Activated T-cell treated with anti-CD3 and anti-CD28 coated beads, Interleukin-2, amount 50 U/mL, for 4 hours (primary cell): ENCODE measurements at regions not wholly inside any gene's neighbourhood (a gene's known extent, or its start where the extent isn't known, plus 50 kb on each side); places are given as distances from the start of the nearest gene placed in this dataset.

ENCODE experiments used
- ATAC-seq, 2 donors: fragments of 200-7000 bp; cut with Tn5 transposase; one replicate each; pipeline ENCODE4 v1.10.0; 2021
- DNase-seq: peaks from one replicate; pipeline ENCODE4 v3.0.0-alpha.2; 2020
- H3K27me3 Mint-ChIP-seq: one replicate; pipeline ENCODE4 v1.8.0; 2021; ENCODE audit warnings: low read depth, mixed read lengths
- H3K36me3 Mint-ChIP-seq: one replicate; pipeline ENCODE4 v1.8.0; 2022; ENCODE audit warnings: mixed read lengths; ENCODE audit not compliant: insufficient read depth
- H3K4me1 Mint-ChIP-seq: one replicate; pipeline ENCODE4 v1.8.0; 2021; ENCODE audit warnings: low read depth, mixed read lengths
- H3K4me3 Mint-ChIP-seq: one replicate; pipeline ENCODE4 v1.8.0; 2021; ENCODE audit warnings: mild to moderate bottlenecking, moderate library complexity, mixed read lengths
- H3K9me3 Mint-ChIP-seq: one replicate; pipeline ENCODE4 v1.8.0; 2021; ENCODE audit warnings: mixed read lengths

DNA sequence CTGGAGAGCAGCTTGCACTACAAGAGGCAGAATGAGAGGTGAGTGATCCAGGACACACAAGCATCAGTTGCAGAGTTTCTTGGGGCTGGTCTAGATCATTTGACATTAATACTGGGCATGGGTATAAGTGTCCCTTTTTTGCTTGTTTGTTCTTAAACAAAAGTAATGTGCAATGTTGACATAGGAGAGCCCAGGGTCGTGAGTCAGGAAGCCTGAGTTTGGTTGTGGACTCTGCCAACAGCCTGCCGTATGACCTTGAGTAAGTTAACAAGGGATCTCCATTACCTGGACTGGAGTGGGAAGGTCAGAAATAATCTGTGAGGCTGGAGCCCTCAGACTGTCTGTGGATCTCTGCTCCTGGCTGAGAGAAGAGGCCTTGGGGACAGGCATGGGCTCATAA lies 170.3 kb downstream of the KCNA5 start:
- Mint-ChIP-seq H3K4me3 (no peak overlapping the region), H3K27me3 (peaks cover 6% of the 10 kb centered on the region), H3K4me1 (no peaks in the 10 kb centered on the region), H3K36me3 (no peaks in the 10 kb centered on the region), H3K9me3 (no peaks in the 10 kb centered on the region)
- no peak for ATAC-seq
- DNase-seq = no peak

DNA sequence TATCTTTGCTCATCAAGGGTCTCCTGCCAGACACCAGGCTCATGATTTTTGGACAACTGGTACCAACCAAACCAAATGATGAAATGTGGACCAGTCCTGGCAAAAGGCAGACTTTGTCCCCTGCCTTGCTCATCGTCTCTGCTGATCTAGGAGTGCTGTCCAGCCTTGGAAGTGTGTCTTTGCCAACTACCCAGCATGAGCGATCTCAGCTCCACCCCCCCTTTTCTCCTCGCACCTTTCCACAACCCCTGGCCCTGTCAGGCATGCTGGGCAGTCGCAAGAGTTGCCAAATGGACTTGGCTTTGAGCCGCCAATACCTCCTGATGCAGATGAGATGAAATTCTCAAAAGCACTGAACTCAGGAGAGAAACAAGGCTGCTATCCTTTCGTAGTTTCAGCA lies 174.3 kb downstream of the KCNA5 start:
- no peak for DNase-seq
- H3K4me3 Mint-ChIP-seq = no peak overlapping the region
- ATAC-seq = no peak
- peaks cover 6% of the 10 kb centered on the region for H3K27me3 Mint-ChIP-seq
- H3K36me3 Mint-ChIP-seq = no peaks in the 10 kb centered on the region
- H3K9me3 Mint-ChIP-seq = no peaks in the 10 kb centered on the region
- peaks cover 8% of the 10 kb centered on the region for H3K4me1 Mint-ChIP-seq

GRCh38 chr12:5220099-5220498 lies 176.4 kb downstream of the KCNA5 start:
- peaks cover 8% of the 10 kb centered on the region for H3K4me1 Mint-ChIP-seq
- no peaks in the 10 kb centered on the region for H3K36me3 Mint-ChIP-seq
- no peak overlapping the region for H3K4me3 Mint-ChIP-seq
- H3K9me3 Mint-ChIP-seq = no peaks in the 10 kb centered on the region
- H3K27me3 Mint-ChIP-seq = peaks cover 4% of the 10 kb centered on the region
- no peak for ATAC-seq
- no peak for DNase-seq

DNA sequence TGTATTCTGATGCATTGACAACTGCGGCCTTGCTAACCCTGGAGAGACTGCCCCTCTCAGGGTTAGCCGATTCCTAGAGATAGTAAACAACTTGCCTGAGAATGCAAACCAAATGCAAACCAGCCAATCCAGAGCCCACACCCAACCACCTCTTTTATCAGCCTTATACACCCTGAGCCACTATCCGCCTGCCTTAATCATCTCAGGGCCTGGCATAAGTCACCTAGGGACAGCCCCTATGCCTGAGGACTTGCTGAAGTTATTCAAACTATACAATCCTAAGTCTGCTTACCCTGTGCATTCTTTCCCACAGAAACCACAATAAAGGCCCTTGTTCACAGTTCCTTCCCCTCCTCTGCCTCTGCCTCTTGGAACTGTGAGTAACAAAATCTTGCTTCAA lies 177.2 kb downstream of the KCNA5 start:
- no peak overlapping the region for H3K4me3 Mint-ChIP-seq
- peaks cover 4% of the 10 kb centered on the region for H3K27me3 Mint-ChIP-seq
- H3K4me1 Mint-ChIP-seq = peaks cover 8% of the 10 kb centered on the region
- ATAC-seq = peak; percentile 94 to 95
- no peaks in the 10 kb centered on the region for H3K36me3 Mint-ChIP-seq
- no peaks in the 10 kb centered on the region for H3K9me3 Mint-ChIP-seq
- no peak for DNase-seq

- H3K9me3 Mint-ChIP-seq = no peaks in the 10 kb centered on the region
- H3K4me1 Mint-ChIP-seq = peaks cover 8% of the 10 kb centered on the region
- H3K4me3 Mint-ChIP-seq = no peak overlapping the region
- ATAC-seq (no peak), DNase-seq (no peak)
- H3K27me3 Mint-ChIP-seq = peaks cover 4% of the 10 kb centered on the region
- H3K36me3 Mint-ChIP-seq = no peaks in the 10 kb centered on the region
Measured at GRCh38 chr12:5222011-5222461, 178.4 kb downstream of the KCNA5 start.

DNA sequence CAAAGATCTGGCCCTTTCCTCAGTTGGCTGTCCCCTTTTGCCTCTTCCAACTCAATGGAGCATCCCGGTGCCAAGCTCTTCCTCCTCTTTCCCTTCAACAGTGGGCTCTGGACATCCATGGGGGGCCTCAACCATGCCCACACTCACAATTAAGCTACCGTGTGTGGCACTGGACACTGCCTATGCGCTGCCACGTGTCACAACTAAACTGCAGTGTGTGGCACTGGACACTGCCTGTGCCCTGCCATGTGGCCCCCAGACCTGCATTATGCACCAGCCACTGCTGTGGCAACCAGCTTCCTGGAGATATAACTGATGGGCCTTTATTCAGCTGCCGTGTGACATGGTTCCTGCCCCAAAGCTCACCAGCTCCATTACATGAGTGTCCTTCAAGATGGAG lies 179.1 kb downstream of the KCNA5 start:
- H3K36me3 Mint-ChIP-seq = no peaks in the 10 kb centered on the region

DNA sequence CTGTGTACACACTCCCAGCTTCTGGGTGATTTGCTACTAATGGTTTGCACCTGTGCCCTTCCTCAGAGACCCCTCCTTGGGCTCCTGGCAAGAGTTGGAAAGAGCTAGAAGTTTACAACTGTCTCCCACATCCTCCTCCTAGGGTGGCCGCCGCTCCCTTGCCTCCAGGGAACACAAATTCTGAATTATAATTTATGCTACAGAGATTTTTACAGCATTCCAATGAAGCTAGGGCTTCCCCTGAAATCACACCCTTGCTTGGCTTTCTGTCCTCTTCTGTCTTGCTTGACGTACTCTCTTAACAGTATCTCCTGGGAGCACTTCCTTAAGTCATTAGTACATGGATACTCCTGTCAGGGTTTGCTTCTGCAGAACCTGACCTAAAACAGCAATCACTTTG lies 180.2 kb downstream of the KCNA5 start:
- Mint-ChIP-seq H3K27me3 (peaks cover 4% of the 10 kb centered on the region), H3K4me3 (no peak overlapping the region), H3K4me1 (peaks cover 8% of the 10 kb centered on the region), H3K9me3 (peaks cover 6% of the 10 kb centered on the region), H3K36me3 (no peaks in the 10 kb centered on the region)
- ATAC-seq (no peak), DNase-seq (no peak)

More for the DNA sequence above, 179.1 kb downstream of the KCNA5 start:
- DNase-seq (no peak), ATAC-seq (no peak)
- Mint-ChIP-seq H3K9me3 (no peaks in the 10 kb centered on the region), H3K4me3 (no peak overlapping the region), H3K27me3 (peaks cover 4% of the 10 kb centered on the region), H3K4me1 (peaks cover 8% of the 10 kb centered on the region)

GRCh38 chr12:5226581-5226980 lies 182.9 kb downstream of the KCNA5 start:
- no peaks in the 10 kb centered on the region for H3K36me3 Mint-ChIP-seq
- H3K9me3 Mint-ChIP-seq = peaks cover 6% of the 10 kb centered on the region
- no peaks in the 10 kb centered on the region for H3K4me1 Mint-ChIP-seq
- peaks cover 4% of the 10 kb centered on the region for H3K27me3 Mint-ChIP-seq
- no peak for DNase-seq
- no peak overlapping the region for H3K4me3 Mint-ChIP-seq
- no peak for ATAC-seq

- ATAC-seq = no peak
- H3K36me3 Mint-ChIP-seq = no peaks in the 10 kb centered on the region
- peaks cover 6% of the 10 kb centered on the region for H3K9me3 Mint-ChIP-seq
- DNase-seq = no peak
- no peak overlapping the region for H3K4me3 Mint-ChIP-seq
- no peaks in the 10 kb centered on the region for H3K4me1 Mint-ChIP-seq
- H3K27me3 Mint-ChIP-seq = peaks cover 4% of the 10 kb centered on the region
Measured at GRCh38 chr12:5227708-5228373, 184.2 kb downstream of the KCNA5 start.

- Mint-ChIP-seq H3K4me1 (no peaks in the 10 kb centered on the region), H3K9me3 (peaks cover 6% of the 10 kb centered on the region), H3K4me3 (no peak overlapping the region), H3K36me3 (no peaks in the 10 kb centered on the region), H3K27me3 (peaks cover 3% of the 10 kb centered on the region)
- DNase-seq = no peak
- ATAC-seq = no peak
Measured at GRCh38 chr12:5230156-5230555, 186.5 kb downstream of the KCNA5 start.

DNA sequence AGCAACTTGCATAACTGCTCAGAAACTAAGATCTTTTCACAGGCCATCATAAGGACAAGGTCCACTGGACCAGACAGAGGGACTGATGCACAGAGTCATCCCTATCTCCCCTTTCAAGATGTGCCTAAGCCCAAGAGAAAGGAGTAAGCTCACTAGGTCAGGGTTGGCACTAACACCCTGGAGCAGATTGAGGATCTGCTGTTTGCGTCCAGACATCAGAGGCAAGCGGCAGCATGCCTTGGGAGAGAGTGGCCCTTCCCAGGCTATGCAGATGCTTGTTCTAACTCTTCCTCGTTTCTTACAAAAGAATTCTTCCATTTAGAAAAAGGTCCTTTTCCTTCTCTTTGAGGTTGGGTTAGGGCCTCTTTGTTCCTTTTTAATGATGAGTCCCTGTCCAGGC lies 187.2 kb downstream of the KCNA5 start:
- ATAC-seq = no peak
- H3K9me3 Mint-ChIP-seq = peaks cover 6% of the 10 kb centered on the region
- H3K4me1 Mint-ChIP-seq = no peaks in the 10 kb centered on the region
- H3K27me3 Mint-ChIP-seq = peaks cover 3% of the 10 kb centered on the region
- no peaks in the 10 kb centered on the region for H3K36me3 Mint-ChIP-seq
- DNase-seq = no peak
- H3K4me3 Mint-ChIP-seq = no peak overlapping the region

- Mint-ChIP-seq H3K27me3 (peaks cover 3% of the 10 kb centered on the region), H3K36me3 (no peaks in the 10 kb centered on the region), H3K4me3 (no peak overlapping the region), H3K9me3 (peaks cover 6% of the 10 kb centered on the region), H3K4me1 (no peaks in the 10 kb centered on the region)
- no peak for DNase-seq
- no peak for ATAC-seq
Measured at GRCh38 chr12:5232291-5232690, 188.6 kb downstream of the KCNA5 start.

DNA sequence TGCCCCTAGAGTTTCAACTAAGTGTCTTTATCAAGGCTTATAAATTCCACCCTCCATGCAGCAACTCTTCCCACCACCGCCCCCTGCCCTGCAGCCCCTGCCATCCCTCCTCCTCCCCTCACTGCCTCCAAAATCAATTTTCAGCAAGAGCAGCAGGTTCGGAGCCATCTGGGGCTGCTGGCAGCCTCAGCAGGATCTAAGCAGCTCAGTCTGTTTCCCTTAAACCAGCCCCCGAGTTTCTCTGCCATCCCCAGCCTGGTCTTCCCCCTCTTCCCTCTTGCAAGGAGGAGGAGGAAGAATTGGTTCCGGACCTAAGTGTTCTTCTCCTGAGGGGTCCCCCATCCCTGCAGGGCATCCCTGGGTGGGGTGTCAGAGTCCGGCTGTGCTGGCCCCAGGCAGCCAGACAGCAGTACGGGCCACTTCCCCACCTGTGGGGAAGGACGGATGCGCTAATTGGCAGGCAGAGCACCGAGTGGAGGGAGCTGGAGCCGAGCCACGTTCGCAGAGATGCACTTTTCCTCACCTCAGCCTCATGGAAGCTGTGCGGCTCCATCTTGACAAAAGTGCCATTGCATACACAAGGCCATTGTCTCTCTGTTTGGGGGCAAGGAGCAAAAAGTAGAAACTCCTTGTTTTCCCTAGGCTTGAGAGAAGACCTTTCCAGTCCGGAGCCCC lies 189.3 kb downstream of the KCNA5 start:
- peaks cover 3% of the 10 kb centered on the region for H3K27me3 Mint-ChIP-seq
- peaks cover 6% of the 10 kb centered on the region for H3K9me3 Mint-ChIP-seq
- DNase-seq = no peak
- no peaks in the 10 kb centered on the region for H3K4me1 Mint-ChIP-seq
- no peak overlapping the region for H3K4me3 Mint-ChIP-seq
- no peak for ATAC-seq
- no peaks in the 10 kb centered on the region for H3K36me3 Mint-ChIP-seq

- no peaks in the 10 kb centered on the region for H3K9me3 Mint-ChIP-seq
- ATAC-seq = no peak
- H3K27me3 Mint-ChIP-seq = peaks cover 3% of the 10 kb centered on the region
- no peaks in the 10 kb centered on the region for H3K4me1 Mint-ChIP-seq
- no peaks in the 10 kb centered on the region for H3K36me3 Mint-ChIP-seq
- DNase-seq = no peak
- H3K4me3 Mint-ChIP-seq = no peak overlapping the region
Measured at GRCh38 chr12:5236022-5236640, 192.5 kb downstream of the KCNA5 start.

- H3K9me3 Mint-ChIP-seq = no peaks in the 10 kb centered on the region
- H3K36me3 Mint-ChIP-seq = no peaks in the 10 kb centered on the region
- no peaks in the 10 kb centered on the region for H3K4me1 Mint-ChIP-seq
- no peak for ATAC-seq
- no peaks in the 10 kb centered on the region for H3K27me3 Mint-ChIP-seq
- no peak for DNase-seq
- H3K4me3 Mint-ChIP-seq = no peak overlapping the region
Measured at GRCh38 chr12:5242440-5242839, 189.5 kb upstream of the NTF3 start.
